Panc1 (cell line): ENCODE measurements at regions not wholly inside any gene's neighbourhood (a gene's known extent, or its start where the extent isn't known, plus 50 kb on each side); places are given as distances from the start of the nearest gene placed in this dataset.

Experiments
- POLR2AphosphoS5 ChIP-seq: IDR thresholded peaks from 2 replicates; pipeline ENCODE4 v1.6.1; 2012; ENCODE audit warnings: mild to moderate bottlenecking, low read depth, low read length, moderate library complexity
- TCF7L2 ChIP-seq: IDR thresholded peaks from 2 replicates; pipeline ENCODE4 v1.6.1; 2011; ENCODE audit warnings: mild to moderate bottlenecking, low read depth, low read length, inconsistent platforms
- TF ChIP-seq, protein P1 (sequence below): fragments of 450-650 bp; IDR thresholded peaks from 2 replicates; pipeline ENCODE4 v1.5.1; 2017; ENCODE audit warnings: mild to moderate bottlenecking

DNA sequence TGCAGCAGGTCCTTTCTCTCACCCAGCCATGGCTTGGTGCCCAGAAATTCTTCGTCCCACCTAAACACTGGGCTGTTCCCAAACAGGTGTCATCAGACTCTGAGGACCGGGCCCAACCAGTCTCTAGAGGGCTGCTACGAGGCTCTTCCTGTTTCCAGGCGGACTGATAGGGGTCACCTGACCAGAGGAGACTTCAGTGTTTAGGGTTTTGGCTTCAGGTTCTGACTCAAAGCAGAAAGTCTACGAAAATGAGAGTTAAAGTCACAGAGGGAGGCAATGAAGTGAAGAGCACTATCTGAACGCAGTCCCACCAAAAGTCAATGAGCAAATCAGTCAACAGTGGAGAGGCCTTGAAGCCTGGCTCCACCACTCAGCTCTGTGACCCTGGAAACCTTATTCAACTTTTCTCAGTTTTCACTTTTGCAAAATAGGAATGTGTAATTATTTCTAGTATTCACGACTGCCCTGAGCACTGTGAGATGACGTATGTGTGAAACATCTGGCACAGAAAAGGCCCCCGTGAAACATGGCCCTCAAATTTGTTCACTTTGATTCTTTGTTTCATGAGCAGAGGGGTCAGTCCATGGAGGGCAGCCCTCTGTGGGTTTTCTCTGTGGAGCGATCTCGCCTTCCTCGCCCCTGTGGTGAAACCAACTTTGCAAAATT, 189.9 kb upstream of the PDE1C start:
- TF ChIP-seq, protein P1, sequence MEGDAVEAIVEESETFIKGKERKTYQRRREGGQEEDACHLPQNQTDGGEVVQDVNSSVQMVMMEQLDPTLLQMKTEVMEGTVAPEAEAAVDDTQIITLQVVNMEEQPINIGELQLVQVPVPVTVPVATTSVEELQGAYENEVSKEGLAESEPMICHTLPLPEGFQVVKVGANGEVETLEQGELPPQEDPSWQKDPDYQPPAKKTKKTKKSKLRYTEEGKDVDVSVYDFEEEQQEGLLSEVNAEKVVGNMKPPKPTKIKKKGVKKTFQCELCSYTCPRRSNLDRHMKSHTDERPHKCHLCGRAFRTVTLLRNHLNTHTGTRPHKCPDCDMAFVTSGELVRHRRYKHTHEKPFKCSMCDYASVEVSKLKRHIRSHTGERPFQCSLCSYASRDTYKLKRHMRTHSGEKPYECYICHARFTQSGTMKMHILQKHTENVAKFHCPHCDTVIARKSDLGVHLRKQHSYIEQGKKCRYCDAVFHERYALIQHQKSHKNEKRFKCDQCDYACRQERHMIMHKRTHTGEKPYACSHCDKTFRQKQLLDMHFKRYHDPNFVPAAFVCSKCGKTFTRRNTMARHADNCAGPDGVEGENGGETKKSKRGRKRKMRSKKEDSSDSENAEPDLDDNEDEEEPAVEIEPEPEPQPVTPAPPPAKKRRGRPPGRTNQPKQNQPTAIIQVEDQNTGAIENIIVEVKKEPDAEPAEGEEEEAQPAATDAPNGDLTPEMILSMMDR, result no peak
- TF ChIP-seq POLR2AphosphoS5, result no peak
- TF ChIP-seq TCF7L2, result no peak
